NCI-H1092 treated with DMSO at 0.1 percent for 48 hours (cell line): ENCODE measurements at regions not wholly inside any gene's neighbourhood (a gene's known extent, or its start where the extent isn't known, plus 50 kb on each side); places are given as distances from the start of the nearest gene placed in this dataset.

ENCODE experiments used
- DNase-seq: peaks from one replicate; lab custom pipeline; 2025; lab: John Stamatoyannopoulos, UW

- DNase-seq = no peak
Measured at GRCh38 chr13:59542303-59542702, 621.4 kb downstream of the DIAPH3 start.

GRCh38 chr13:59543418-59543817 is 620.3 kb downstream of the DIAPH3 start:
- no peak for DNase-seq

GRCh38 chr13:59545007-59545406 is 618.7 kb downstream of the DIAPH3 start:
- DNase-seq = no peak

GRCh38 chr13:59546178-59546577 is 617.5 kb downstream of the DIAPH3 start:
- no peak for DNase-seq

GRCh38 chr13:59547950-59548349 is 615.8 kb downstream of the DIAPH3 start:
- DNase-seq = no peak

- DNase-seq = no peak
Measured at GRCh38 chr13:59562924-59563323, 600.8 kb downstream of the DIAPH3 start.

- no peak for DNase-seq
Measured at GRCh38 chr13:59566561-59566960, 597.2 kb downstream of the DIAPH3 start.

GRCh38 chr13:59568306-59568705 is 595.4 kb downstream of the DIAPH3 start:
- no peak for DNase-seq

- DNase-seq = no peak
Measured at GRCh38 chr13:59570204-59570603, 593.5 kb downstream of the DIAPH3 start.

GRCh38 chr13:59584101-59584500 is 579.6 kb downstream of the DIAPH3 start:
- DNase-seq = no peak

GRCh38 chr13:59584761-59585670 is 578.7 kb downstream of the DIAPH3 start:
- no peak for DNase-seq

- no peak for DNase-seq
Measured at GRCh38 chr13:59587030-59587429, 576.7 kb downstream of the DIAPH3 start.

GRCh38 chr13:59587971-59588716 is 575.6 kb downstream of the DIAPH3 start:
- no peak for DNase-seq

- DNase-seq = no peak
Measured at GRCh38 chr13:59588717-59589067, 575.0 kb downstream of the DIAPH3 start.

GRCh38 chr13:59601993-59602392 is 561.7 kb downstream of the DIAPH3 start:
- DNase-seq = no peak

- no peak for DNase-seq
Measured at GRCh38 chr13:59603646-59604045, 560.1 kb downstream of the DIAPH3 start.

GRCh38 chr13:59607172-59607571 is 556.6 kb downstream of the DIAPH3 start:
- DNase-seq = no peak

GRCh38 chr13:59607780-59608233 is 555.9 kb downstream of the DIAPH3 start:
- DNase-seq = no peak

GRCh38 chr13:59609421-59609820 is 554.3 kb downstream of the DIAPH3 start:
- no peak for DNase-seq
